Calu3 (cell line): ENCODE measurements at regions not wholly inside any gene's neighbourhood (a gene's known extent, or its start where the extent isn't known, plus 50 kb on each side); places are given as distances from the start of the nearest gene placed in this dataset.

Experiments
- BruUV-seq: library from RNA; stranded (reverse); fragments of 400-500 nt; replicated peaks from 2 replicates; lab custom pipeline; 2021; lab: Mats Ljungman, UMichigan
- CTCF ChIA-PET: fragments of 300-600 bp; sonication (Branson Sonifier 250); formaldehyde crosslinking; loops from one replicate; lab custom pipeline; 2022; ENCODE audit warnings: antibody characterized with exemption; lab: Charles Lee
- DNase-seq: peaks from one replicate; pipeline ENCODE4 v3.0.0; 2022
- H3K27ac Mint-ChIP-seq: one replicate; pipeline ENCODE4 v1.8.0; 2022; ENCODE audit warnings: mixed read lengths; ENCODE audit not compliant: unreplicated experiment
- H3K27me3 Mint-ChIP-seq: one replicate; pipeline ENCODE4 v1.8.0; 2022; ENCODE audit warnings: mixed read lengths; ENCODE audit not compliant: unreplicated experiment
- H3K36me3 Mint-ChIP-seq: one replicate; pipeline ENCODE4 v1.8.0; 2022; ENCODE audit warnings: mild to moderate bottlenecking, moderate library complexity, mixed read lengths; ENCODE audit not compliant: insufficient read depth, unreplicated experiment
- H3K4me1 Mint-ChIP-seq: one replicate; pipeline ENCODE4 v1.8.0; 2022; ENCODE audit warnings: mild to moderate bottlenecking, low read depth, mixed read lengths; ENCODE audit not compliant: unreplicated experiment
- H3K4me3 Mint-ChIP-seq: one replicate; pipeline ENCODE4 v1.8.0; 2022; ENCODE audit warnings: mild to moderate bottlenecking, low read depth, moderate library complexity, mixed read lengths; ENCODE audit not compliant: unreplicated experiment
- H3K9me3 Mint-ChIP-seq: one replicate; pipeline ENCODE4 v1.8.0; 2022; ENCODE audit warnings: low read depth, mixed read lengths; ENCODE audit not compliant: unreplicated experiment
- intact Hi-C: fragments of 100-400 bp; cut with micrococcal nuclease; formaldehyde crosslinking; loops from one replicate; pipeline ENCODE4 v1.10.0; 2022; ENCODE audit not compliant: unreplicated experiment
- TF ChIP-seq, protein P1 (sequence below): fragments of 200-600 bp; IDR thresholded peaks from one replicate; pipeline ENCODE4 v1.8.0; 2022; ENCODE audit warnings: antibody characterized with exemption; ENCODE audit not compliant: unreplicated experiment

DNA sequence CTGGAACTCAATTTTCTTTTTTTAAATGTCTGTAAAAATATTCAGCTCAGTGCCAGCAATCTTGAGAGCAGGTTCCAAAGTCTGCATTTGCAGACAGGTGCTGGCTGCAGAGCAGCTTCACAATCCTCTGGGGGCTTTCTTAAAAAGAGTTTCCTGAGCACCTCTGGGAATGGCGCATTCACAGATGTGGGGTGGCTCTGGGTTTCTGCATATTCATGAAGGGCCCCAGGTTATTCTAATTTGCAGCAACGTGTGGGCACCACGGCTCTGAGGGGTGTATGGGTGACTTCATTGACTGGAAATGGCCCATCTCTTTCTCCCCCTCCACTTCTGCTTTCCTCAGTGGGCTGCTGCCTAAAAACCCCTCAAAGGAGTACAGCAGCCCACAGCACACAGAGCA is 225.0 kb upstream of the APCDD1 start:
- intact Hi-C loops, result no loop called here
- Mint-ChIP-seq H3K9me3 (peaks cover 11% of the 10 kb centered on the region), H3K36me3 (no peaks in the 10 kb centered on the region), H3K4me3 (no peak overlapping the region), H3K27ac (no peak overlapping the region), H3K4me1 (peaks cover 5% of the 10 kb centered on the region), H3K27me3 (peaks cover 21% of the 10 kb centered on the region)
- CTCF ChIA-PET, result no interaction called here
- TF ChIP-seq, protein P1, sequence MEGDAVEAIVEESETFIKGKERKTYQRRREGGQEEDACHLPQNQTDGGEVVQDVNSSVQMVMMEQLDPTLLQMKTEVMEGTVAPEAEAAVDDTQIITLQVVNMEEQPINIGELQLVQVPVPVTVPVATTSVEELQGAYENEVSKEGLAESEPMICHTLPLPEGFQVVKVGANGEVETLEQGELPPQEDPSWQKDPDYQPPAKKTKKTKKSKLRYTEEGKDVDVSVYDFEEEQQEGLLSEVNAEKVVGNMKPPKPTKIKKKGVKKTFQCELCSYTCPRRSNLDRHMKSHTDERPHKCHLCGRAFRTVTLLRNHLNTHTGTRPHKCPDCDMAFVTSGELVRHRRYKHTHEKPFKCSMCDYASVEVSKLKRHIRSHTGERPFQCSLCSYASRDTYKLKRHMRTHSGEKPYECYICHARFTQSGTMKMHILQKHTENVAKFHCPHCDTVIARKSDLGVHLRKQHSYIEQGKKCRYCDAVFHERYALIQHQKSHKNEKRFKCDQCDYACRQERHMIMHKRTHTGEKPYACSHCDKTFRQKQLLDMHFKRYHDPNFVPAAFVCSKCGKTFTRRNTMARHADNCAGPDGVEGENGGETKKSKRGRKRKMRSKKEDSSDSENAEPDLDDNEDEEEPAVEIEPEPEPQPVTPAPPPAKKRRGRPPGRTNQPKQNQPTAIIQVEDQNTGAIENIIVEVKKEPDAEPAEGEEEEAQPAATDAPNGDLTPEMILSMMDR, result no peak
- no TSS peak for BruUV-seq
- no peak for DNase-seq

GRCh38 chr18:10230072-10230471 is 224.4 kb upstream of the APCDD1 start:
- Mint-ChIP-seq H3K4me3 (no peak overlapping the region), H3K4me1 (no peaks in the 10 kb centered on the region), H3K36me3 (no peaks in the 10 kb centered on the region), H3K27me3 (peaks cover 18% of the 10 kb centered on the region), H3K27ac (no peak overlapping the region), H3K9me3 (peaks cover 11% of the 10 kb centered on the region)
- CTCF ChIA-PET, result no interaction called here
- TF ChIP-seq, protein P1, result no peak
- DNase-seq, result no peak
- intact Hi-C loops, result no loop called here
- BruUV-seq, result no TSS peak

- Mint-ChIP-seq H3K9me3 (peaks cover 10% of the 10 kb centered on the region), H3K4me1 (no peaks in the 10 kb centered on the region), H3K27ac (no peak overlapping the region), H3K27me3 (peaks cover 15% of the 10 kb centered on the region), H3K4me3 (no peak overlapping the region), H3K36me3 (no peaks in the 10 kb centered on the region)
- DNase-seq, result no peak
- CTCF ChIA-PET, result no interaction called here
- intact Hi-C loops, result no loop called here
- TF ChIP-seq, protein P1, result no peak
- no TSS peak for BruUV-seq
These were observed 223.2 kb upstream of the APCDD1 start for GRCh38 chr18:10231220-10231619.

DNA sequence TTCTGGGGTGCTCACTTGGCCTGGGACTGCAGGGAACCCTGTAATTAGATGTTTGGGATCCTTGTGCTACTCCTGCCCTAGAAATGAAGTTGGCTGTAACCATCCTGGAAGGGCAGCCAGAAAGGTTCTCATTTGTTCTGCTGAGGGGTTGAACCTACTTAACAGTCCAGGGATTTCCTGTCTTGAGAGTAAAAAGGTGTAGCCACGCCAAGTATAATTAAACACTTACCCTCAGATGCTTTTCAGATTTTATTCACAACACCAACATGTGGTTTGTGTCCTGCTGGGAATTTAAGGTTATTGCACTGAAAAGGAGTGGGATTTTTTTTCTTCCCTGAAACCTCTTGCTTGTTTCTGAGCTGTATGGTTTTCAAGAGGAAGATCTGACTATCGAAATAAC is 222.4 kb upstream of the APCDD1 start:
- Mint-ChIP-seq H3K27me3 (peaks cover 15% of the 10 kb centered on the region), H3K9me3 (peaks cover 8% of the 10 kb centered on the region), H3K36me3 (no peaks in the 10 kb centered on the region), H3K27ac (no peak overlapping the region), H3K4me1 (no peaks in the 10 kb centered on the region), H3K4me3 (no peak overlapping the region)
- DNase-seq, result no peak
- intact Hi-C loops, result no loop called here
- CTCF ChIA-PET, result interaction anchor here (0.5 kb wide), 1 partner anchor 198 kb away, joined by 8 read pairs; no protein-coding TSS in a partner anchor
- BruUV-seq, result no TSS peak
- TF ChIP-seq, protein P1, result no peak
